Activated CD8-positive, alpha-beta T cell treated with anti-CD3 and anti-CD28 coated beads, Interleukin-2, amount 10 ng/mL, durations not matched to agents 7 days and 5 days (primary cell): ENCODE measurements at regions not wholly inside any gene's neighbourhood (a gene's known extent, or its start where the extent isn't known, plus 50 kb on each side); places are given as distances from the start of the nearest gene placed in this dataset.

Experiments used
- ATAC-seq: fragments of 150-1000 bp; cut with Tn5 transposase; one replicate; pipeline ENCODE4 v1.10.0; 2021; ENCODE audit warnings: moderate library complexity
- CTCF ChIA-PET: fragments of 350-600 bp; sonication (Branson Sonifier 250); formaldehyde crosslinking; loops from one replicate; lab custom pipeline; 2021; ENCODE audit warnings: antibody characterized with exemption; lab: Charles Lee
- POLR2A ChIA-PET: fragments of 350-600 bp; sonication (Branson Sonifier 250); formaldehyde crosslinking; loops from one replicate; lab custom pipeline; 2021; ENCODE audit warnings: antibody characterized with exemption; lab: Charles Lee
- DNase-seq: peaks from one replicate; pipeline ENCODE4 v3.0.0-alpha.2; 2020
- H3K27ac Mint-ChIP-seq: one replicate; pipeline ENCODE4 v1.8.0; 2021; ENCODE audit warnings: mild to moderate bottlenecking, mixed read lengths
- H3K27me3 Mint-ChIP-seq: one replicate; pipeline ENCODE4 v1.8.0; 2021; ENCODE audit warnings: low read depth, mixed read lengths
- H3K36me3 Mint-ChIP-seq: one replicate; pipeline ENCODE4 v1.8.0; 2021; ENCODE audit warnings: low read depth, mixed read lengths
- H3K4me1 Mint-ChIP-seq: one replicate; pipeline ENCODE4 v1.8.0; 2021; ENCODE audit warnings: low read depth, mixed read lengths
- H3K4me3 Mint-ChIP-seq: one replicate; pipeline ENCODE4 v1.8.0; 2021; ENCODE audit warnings: mild to moderate bottlenecking, mixed read lengths
- H3K9me3 Mint-ChIP-seq: one replicate; pipeline ENCODE4 v1.8.0; 2022; ENCODE audit warnings: mixed read lengths; ENCODE audit not compliant: insufficient read depth

DNA sequence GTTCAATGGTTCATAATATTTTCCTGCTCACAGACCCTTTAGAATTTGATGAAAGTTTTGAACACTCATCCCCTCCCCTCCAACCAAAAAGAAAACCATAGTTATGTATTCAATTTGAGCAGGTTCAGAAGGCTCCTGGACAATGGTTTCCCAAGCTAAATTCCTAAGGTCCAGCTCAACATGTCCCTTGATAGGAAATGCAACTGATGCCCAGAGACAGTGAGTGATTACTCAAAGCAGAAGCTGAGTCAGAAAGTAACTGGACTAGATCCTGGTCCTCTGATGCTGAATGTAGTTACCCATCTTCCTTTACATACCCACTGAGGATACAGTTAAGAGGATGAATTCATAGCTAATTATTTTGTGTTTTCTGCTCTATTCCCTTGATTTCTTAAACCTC is 218.9 kb upstream of the NCKAP5 start:
- H3K36me3 Mint-ChIP-seq = no peaks in the 10 kb centered on the region
- POLR2A ChIA-PET = no interaction called here
- DNase-seq = no peak
- CTCF ChIA-PET = no interaction called here
- no peak for ATAC-seq
- H3K9me3 Mint-ChIP-seq = no peaks in the 10 kb centered on the region
- H3K4me1 Mint-ChIP-seq = no peaks in the 10 kb centered on the region
- no peak overlapping the region for H3K4me3 Mint-ChIP-seq
- H3K27ac Mint-ChIP-seq = no peak overlapping the region
- no peaks in the 10 kb centered on the region for H3K27me3 Mint-ChIP-seq

- H3K4me1 Mint-ChIP-seq = no peaks in the 10 kb centered on the region
- ChIA-PET POLR2A (no interaction called here), CTCF (no interaction called here)
- no peaks in the 10 kb centered on the region for H3K9me3 Mint-ChIP-seq
- DNase-seq = no peak
- no peaks in the 10 kb centered on the region for H3K27me3 Mint-ChIP-seq
- no peak for ATAC-seq
- H3K27ac Mint-ChIP-seq = no peak overlapping the region
- H3K36me3 Mint-ChIP-seq = no peaks in the 10 kb centered on the region
- H3K4me3 Mint-ChIP-seq = no peak overlapping the region
These were observed 219.4 kb upstream of the NCKAP5 start for GRCh38 chr2:133787651-133788050.

DNA sequence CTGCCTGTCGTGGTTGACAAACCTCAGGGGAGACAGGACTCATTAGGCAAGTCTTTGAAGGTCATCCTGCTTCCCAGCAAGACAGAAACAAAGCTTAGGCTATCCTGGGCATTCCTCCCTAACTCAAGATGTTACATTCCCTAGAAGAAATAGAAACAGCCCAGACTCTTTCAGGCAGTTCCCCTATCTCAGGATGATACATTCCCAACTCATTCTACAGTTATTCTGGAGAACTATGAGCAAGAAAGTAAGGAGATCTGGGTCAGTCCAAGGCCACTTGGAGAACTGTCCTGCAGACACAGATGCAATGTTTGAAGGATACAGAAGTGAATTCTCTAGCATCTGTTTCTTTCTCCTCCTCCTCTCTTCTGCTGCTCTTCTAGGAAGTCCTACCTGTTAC is 220.1 kb upstream of the NCKAP5 start:
- Mint-ChIP-seq H3K27me3 (no peaks in the 10 kb centered on the region), H3K4me3 (no peak overlapping the region), H3K4me1 (no peaks in the 10 kb centered on the region), H3K27ac (no peak overlapping the region), H3K9me3 (no peaks in the 10 kb centered on the region), H3K36me3 (no peaks in the 10 kb centered on the region)
- ChIA-PET CTCF (no interaction called here), POLR2A (no interaction called here)
- no peak for DNase-seq
- ATAC-seq = no peak

- Mint-ChIP-seq H3K9me3 (no peaks in the 10 kb centered on the region), H3K27ac (no peak overlapping the region), H3K4me1 (no peaks in the 10 kb centered on the region), H3K36me3 (no peaks in the 10 kb centered on the region), H3K27me3 (no peaks in the 10 kb centered on the region), H3K4me3 (no peak overlapping the region)
- DNase-seq = no peak
- CTCF ChIA-PET = interaction anchor here (0.8 kb wide), 1 partner anchor 10 kb away, joined by 3 read pairs; no protein-coding TSS in a partner anchor
- ATAC-seq = no peak
- POLR2A ChIA-PET = no interaction called here
These were observed 221.5 kb upstream of the NCKAP5 start for GRCh38 chr2:133789743-133790142.

DNA sequence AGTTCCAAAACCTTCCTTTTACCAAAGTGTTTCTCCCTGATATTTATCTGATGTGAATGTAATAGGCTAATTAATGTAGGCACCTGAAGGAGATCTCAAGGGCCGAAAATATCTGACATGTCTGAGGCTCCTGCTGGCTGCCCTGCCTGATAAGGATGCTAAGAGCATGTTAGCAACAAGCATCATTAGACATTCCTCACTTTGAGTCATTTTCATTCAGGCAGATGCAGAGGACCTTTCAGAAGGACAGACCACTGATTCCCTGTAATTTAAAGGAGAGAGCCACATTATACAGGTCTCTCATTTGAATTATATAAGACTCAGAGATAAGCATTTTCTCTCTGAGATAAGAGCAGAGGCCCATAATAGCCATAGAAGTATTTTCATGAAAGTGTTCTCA is 222.4 kb upstream of the NCKAP5 start:
- Mint-ChIP-seq H3K36me3 (no peaks in the 10 kb centered on the region), H3K4me1 (no peaks in the 10 kb centered on the region), H3K4me3 (no peak overlapping the region), H3K9me3 (no peaks in the 10 kb centered on the region), H3K27me3 (no peaks in the 10 kb centered on the region), H3K27ac (no peak overlapping the region)
- ChIA-PET POLR2A (no interaction called here), CTCF (no interaction called here)
- DNase-seq (no peak), ATAC-seq (no peak)

GRCh38 chr2:133791191-133791590 is 222.9 kb upstream of the NCKAP5 start:
- Mint-ChIP-seq H3K27me3 (no peaks in the 10 kb centered on the region), H3K36me3 (no peaks in the 10 kb centered on the region), H3K9me3 (no peaks in the 10 kb centered on the region), H3K4me3 (no peak overlapping the region), H3K4me1 (no peaks in the 10 kb centered on the region), H3K27ac (no peak overlapping the region)
- ATAC-seq = no peak
- DNase-seq = no peak
- CTCF ChIA-PET = no interaction called here
- POLR2A ChIA-PET = no interaction called here

DNA sequence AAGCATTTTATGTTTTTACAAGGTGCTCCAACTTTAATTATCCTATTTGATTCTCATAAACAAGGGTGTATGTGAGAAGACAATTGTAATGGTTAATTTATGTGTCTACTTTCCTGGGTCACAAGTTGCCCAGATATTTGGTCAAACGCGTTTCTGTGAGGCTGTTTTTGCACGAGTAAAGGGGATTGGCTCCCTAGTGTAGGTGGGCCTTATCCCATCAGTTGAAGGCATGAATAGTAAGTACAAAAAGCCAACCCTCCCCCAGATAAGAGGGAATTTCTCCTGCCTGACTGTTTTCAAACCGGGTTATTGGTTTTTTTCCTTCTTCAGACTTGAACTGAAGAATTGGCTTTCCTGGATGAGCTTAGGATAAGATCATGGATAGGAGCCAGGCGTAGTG is 224.0 kb upstream of the NCKAP5 start:
- Mint-ChIP-seq H3K27ac (no peak overlapping the region), H3K27me3 (peaks cover 2% of the 10 kb centered on the region), H3K9me3 (no peaks in the 10 kb centered on the region), H3K4me1 (no peaks in the 10 kb centered on the region), H3K4me3 (no peak overlapping the region), H3K36me3 (no peaks in the 10 kb centered on the region)
- ATAC-seq (no peak), DNase-seq (no peak)
- CTCF ChIA-PET = no interaction called here
- POLR2A ChIA-PET = no interaction called here

GRCh38 chr2:133794114-133794513 is 225.9 kb upstream of the NCKAP5 start:
- ATAC-seq (no peak), DNase-seq (no peak)
- Mint-ChIP-seq H3K27ac (no peak overlapping the region), H3K36me3 (no peaks in the 10 kb centered on the region), H3K27me3 (peaks cover 2% of the 10 kb centered on the region), H3K9me3 (no peaks in the 10 kb centered on the region), H3K4me3 (no peak overlapping the region), H3K4me1 (no peaks in the 10 kb centered on the region)
- ChIA-PET CTCF (no interaction called here), POLR2A (no interaction called here)

- Mint-ChIP-seq H3K4me1 (no peaks in the 10 kb centered on the region), H3K27me3 (no peaks in the 10 kb centered on the region), H3K27ac (no peak overlapping the region), H3K9me3 (no peaks in the 10 kb centered on the region), H3K4me3 (no peak overlapping the region), H3K36me3 (no peaks in the 10 kb centered on the region)
- DNase-seq (no peak), ATAC-seq (no peak)
- CTCF ChIA-PET = no interaction called here
- POLR2A ChIA-PET = no interaction called here
These were observed 233.7 kb upstream of the NCKAP5 start for GRCh38 chr2:133801946-133802345.

DNA sequence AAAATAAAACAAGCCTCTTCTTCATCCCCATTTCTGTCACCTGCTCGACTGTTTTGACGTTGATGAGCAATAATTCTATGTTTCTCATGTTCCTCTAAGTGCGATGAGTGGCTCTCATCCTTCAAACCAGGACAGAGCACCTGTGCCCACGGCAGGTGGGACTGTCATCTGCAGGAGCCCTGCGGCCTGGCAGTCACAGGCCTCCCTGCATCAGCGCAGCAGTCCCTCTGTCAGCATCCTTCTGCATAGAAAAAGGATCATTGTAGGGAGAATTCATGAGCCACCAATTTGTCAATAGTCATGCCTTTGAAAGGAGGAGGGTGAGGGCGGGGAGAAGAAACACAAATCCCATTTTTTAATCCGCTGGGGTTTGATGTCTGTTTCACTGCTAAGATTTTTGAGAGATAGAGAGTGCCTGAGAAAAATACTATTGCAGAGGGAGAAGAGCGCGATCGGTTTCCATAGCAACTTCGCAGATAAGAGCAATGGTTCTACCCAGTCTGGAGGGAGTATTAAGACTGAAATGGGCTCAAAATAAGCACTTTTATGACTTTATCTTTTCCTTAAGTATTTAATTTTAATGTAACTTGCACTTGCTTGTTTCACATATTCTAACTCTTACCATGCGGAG is 234.3 kb upstream of the NCKAP5 start:
- Mint-ChIP-seq H3K36me3 (no peaks in the 10 kb centered on the region), H3K27ac (no peak overlapping the region), H3K9me3 (no peaks in the 10 kb centered on the region), H3K27me3 (no peaks in the 10 kb centered on the region), H3K4me3 (no peak overlapping the region), H3K4me1 (no peaks in the 10 kb centered on the region)
- no peak for DNase-seq
- ChIA-PET POLR2A (no interaction called here), CTCF (no interaction called here)
- ATAC-seq = no peak

- no peak overlapping the region for H3K27ac Mint-ChIP-seq
- ChIA-PET CTCF (no interaction called here), POLR2A (no interaction called here)
- no peaks in the 10 kb centered on the region for H3K9me3 Mint-ChIP-seq
- H3K27me3 Mint-ChIP-seq = no peaks in the 10 kb centered on the region
- DNase-seq (no peak), ATAC-seq (no peak)
- no peaks in the 10 kb centered on the region for H3K4me1 Mint-ChIP-seq
- no peaks in the 10 kb centered on the region for H3K36me3 Mint-ChIP-seq
- no peak overlapping the region for H3K4me3 Mint-ChIP-seq
These were observed 238.3 kb upstream of the NCKAP5 start for GRCh38 chr2:133806564-133806963.

GRCh38 chr2:133809485-133809884 is 241.2 kb upstream of the NCKAP5 start:
- H3K9me3 Mint-ChIP-seq = no peaks in the 10 kb centered on the region
- POLR2A ChIA-PET = no interaction called here

GRCh38 chr2:133810559-133810958 is 242.3 kb upstream of the NCKAP5 start:
- no peak overlapping the region for H3K4me3 Mint-ChIP-seq
- no peaks in the 10 kb centered on the region for H3K36me3 Mint-ChIP-seq
- ChIA-PET POLR2A (no interaction called here), CTCF (no interaction called here)
- ATAC-seq = no peak
- no peaks in the 10 kb centered on the region for H3K27me3 Mint-ChIP-seq
- no peaks in the 10 kb centered on the region for H3K9me3 Mint-ChIP-seq
- no peaks in the 10 kb centered on the region for H3K4me1 Mint-ChIP-seq
- no peak for DNase-seq
- H3K27ac Mint-ChIP-seq = no peak overlapping the region

More at GRCh38 chr2:133809485-133809884, 241.2 kb upstream of the NCKAP5 start:
- CTCF ChIA-PET = no interaction called here
- ATAC-seq (no peak), DNase-seq (no peak)
- Mint-ChIP-seq H3K27ac (no peak overlapping the region), H3K4me1 (no peaks in the 10 kb centered on the region), H3K27me3 (no peaks in the 10 kb centered on the region), H3K4me3 (no peak overlapping the region), H3K36me3 (no peaks in the 10 kb centered on the region)
